22Rv1 (cell line): ENCODE measurements at regions not wholly inside any gene's neighbourhood (a gene's known extent, or its start where the extent isn't known, plus 50 kb on each side); places are given as distances from the start of the nearest gene placed in this dataset.
"Not testable (repeated sequence)": the region's sequence is repeated elsewhere in the genome, so short reads cannot be mapped to it uniquely, and the experiment has no call there.

Experiments used
- ZFX ChIP-seq: fragments of 450-650 bp; IDR thresholded peaks from 2 replicates; pipeline ENCODE4 v1.6.1; 2017; ENCODE audit warnings: antibody characterized with exemption, borderline replicate concordance
- TF ChIP-seq, protein P1 (sequence below): fragments of 450-650 bp; IDR thresholded peaks from 2 replicates; pipeline ENCODE4 v1.5.1; 2017; ENCODE audit warnings: mild to moderate bottlenecking

GRCh38 chr3:174483856-174484255 is 375.3 kb upstream of the NAALADL2 start:
- TF ChIP-seq, protein P1, sequence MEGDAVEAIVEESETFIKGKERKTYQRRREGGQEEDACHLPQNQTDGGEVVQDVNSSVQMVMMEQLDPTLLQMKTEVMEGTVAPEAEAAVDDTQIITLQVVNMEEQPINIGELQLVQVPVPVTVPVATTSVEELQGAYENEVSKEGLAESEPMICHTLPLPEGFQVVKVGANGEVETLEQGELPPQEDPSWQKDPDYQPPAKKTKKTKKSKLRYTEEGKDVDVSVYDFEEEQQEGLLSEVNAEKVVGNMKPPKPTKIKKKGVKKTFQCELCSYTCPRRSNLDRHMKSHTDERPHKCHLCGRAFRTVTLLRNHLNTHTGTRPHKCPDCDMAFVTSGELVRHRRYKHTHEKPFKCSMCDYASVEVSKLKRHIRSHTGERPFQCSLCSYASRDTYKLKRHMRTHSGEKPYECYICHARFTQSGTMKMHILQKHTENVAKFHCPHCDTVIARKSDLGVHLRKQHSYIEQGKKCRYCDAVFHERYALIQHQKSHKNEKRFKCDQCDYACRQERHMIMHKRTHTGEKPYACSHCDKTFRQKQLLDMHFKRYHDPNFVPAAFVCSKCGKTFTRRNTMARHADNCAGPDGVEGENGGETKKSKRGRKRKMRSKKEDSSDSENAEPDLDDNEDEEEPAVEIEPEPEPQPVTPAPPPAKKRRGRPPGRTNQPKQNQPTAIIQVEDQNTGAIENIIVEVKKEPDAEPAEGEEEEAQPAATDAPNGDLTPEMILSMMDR: not testable (repeated sequence)
- not testable (repeated sequence) for TF ChIP-seq ZFX
